ENCODE measurements at regions not wholly inside any gene's neighbourhood (a gene's known extent, or its start where the extent isn't known, plus 50 kb on each side); places are given as distances from the start of the nearest gene placed in this dataset.

GRCh38 chr2:4828682-4829374, 863.4 kb upstream of the SOX11 start:
- H3K27ac ChIP-seq (ENCODE audit: low read depth in 1 of 2, low read length in 2 of 2) = no peak overlapping the region
- H3K9me3 Mint-ChIP-seq = peaks cover 2% of the 10 kb centered on the region
- H3K9me3 ChIP-seq (ENCODE audit: control insufficient read depth in 1 of 2, insufficient read depth in 1 of 2, low read length in 2 of 2) = peaks cover 0 to 4% of the 10 kb centered on the region in 2 experiments
- H3K27ac Mint-ChIP-seq = no peak overlapping the region
- no peaks in the 10 kb centered on the region for H3K27me3 ChIP-seq (ENCODE audit: control insufficient read depth in 1 of 2, insufficient read depth in 2 of 2, low read length in 2 of 2)
- no peaks in the 10 kb centered on the region for H3K36me3 Mint-ChIP-seq (ENCODE audit: low read depth)
- intact Hi-C loops (cut with DNase I, micrococcal nuclease) = no loop called here
- no peak overlapping the region for H3K4me3 ChIP-seq (ENCODE audit: low read length)
- no peaks in the 10 kb centered on the region for H3K27me3 Mint-ChIP-seq
- TF ChIP-seq CTCF (IDR thresholded peaks at IDR 0.05) = no peak
- ATAC-seq (ENCODE audit: poor library complexity) (no peak), DNase-seq (no peak)
- ChIA-PET POLR2A (no interaction called here), CTCF (no interaction called here)
- H3K4me3 Mint-ChIP-seq = no peak overlapping the region
- H3K36me3 ChIP-seq (ENCODE audit: insufficient read depth, low read length) = no peaks in the 10 kb centered on the region
- no peaks in the 10 kb centered on the region for H3K4me1 Mint-ChIP-seq (ENCODE audit: low read depth)
- no peaks in the 10 kb centered on the region for H3K4me1 ChIP-seq (ENCODE audit: insufficient read depth, low read length)

GRCh38 chr2:4831751-4832150, 860.4 kb upstream of the SOX11 start:
- Histone ChIP-seq H3K36me3 (ENCODE audit: insufficient read depth, low read length) (no peaks in the 10 kb centered on the region), H3K4me1 (ENCODE audit: insufficient read depth, low read length) (no peaks in the 10 kb centered on the region), H3K4me3 (ENCODE audit: low read length) (no peak overlapping the region), H3K27ac (ENCODE audit: low read depth in 1 of 2, low read length in 2 of 2) (no peak overlapping the region), H3K27me3 (ENCODE audit: control insufficient read depth in 1 of 2, insufficient read depth in 2 of 2, low read length in 2 of 2) (no peaks in the 10 kb centered on the region), H3K9me3 (ENCODE audit: control insufficient read depth in 1 of 2, insufficient read depth in 1 of 2, low read length in 2 of 2) (peaks cover under 1 to 3% of the 10 kb centered on the region in 2 experiments)
- TF ChIP-seq CTCF (IDR thresholded peaks at IDR 0.05) = no peak
- H3K9me3 Mint-ChIP-seq = peaks cover 5% of the 10 kb centered on the region
- DNase-seq = no peak
- intact Hi-C loops (cut with DNase I, micrococcal nuclease) = no loop called here
- H3K4me3 Mint-ChIP-seq = no peak overlapping the region
- H3K4me1 Mint-ChIP-seq (ENCODE audit: low read depth) = no peaks in the 10 kb centered on the region
- ChIA-PET CTCF (no interaction called here), POLR2A (no interaction called here)
- no peaks in the 10 kb centered on the region for H3K36me3 Mint-ChIP-seq (ENCODE audit: low read depth)
- H3K27ac Mint-ChIP-seq = no peak overlapping the region
- no peaks in the 10 kb centered on the region for H3K27me3 Mint-ChIP-seq
- no peak for ATAC-seq (ENCODE audit: poor library complexity)

GRCh38 chr2:4832642-4833041, 859.5 kb upstream of the SOX11 start:
- POLR2A ChIA-PET = no interaction called here

More at GRCh38 chr2:4832642-4833041, 859.5 kb upstream of the SOX11 start:
- Mint-ChIP-seq H3K27ac (no peak overlapping the region), H3K27me3 (no peaks in the 10 kb centered on the region), H3K36me3 (ENCODE audit: low read depth) (no peaks in the 10 kb centered on the region), H3K9me3 (peaks cover 7% of the 10 kb centered on the region), H3K4me1 (ENCODE audit: low read depth) (no peaks in the 10 kb centered on the region), H3K4me3 (no peak overlapping the region)
- Histone ChIP-seq H3K36me3 (ENCODE audit: insufficient read depth, low read length) (no peaks in the 10 kb centered on the region), H3K27ac (ENCODE audit: low read depth in 1 of 2, low read length in 2 of 2) (no peak overlapping the region), H3K4me3 (ENCODE audit: low read length) (no peak overlapping the region), H3K9me3 (ENCODE audit: control insufficient read depth in 1 of 2, insufficient read depth in 1 of 2, low read length in 2 of 2) (peaks cover 3% of the 10 kb centered on the region in 2 experiments), H3K27me3 (ENCODE audit: control insufficient read depth in 1 of 2, insufficient read depth in 2 of 2, low read length in 2 of 2) (no peaks in the 10 kb centered on the region), H3K4me1 (ENCODE audit: insufficient read depth, low read length) (no peaks in the 10 kb centered on the region)
- intact Hi-C loops (cut with DNase I, micrococcal nuclease) = no loop called here
- CTCF ChIA-PET = no interaction called here
- ATAC-seq (ENCODE audit: poor library complexity) (no peak), DNase-seq (no peak)
- TF ChIP-seq CTCF (IDR thresholded peaks at IDR 0.05) = no peak

All from CD4-positive, alpha-beta T cell (primary cell).